Stimulated activated naive B cell treated with anti-CD40 and anti-IgM and Interleukin-4, amounts not matched to agents 10 μg/mL and 1 μg/mL and 100 μg/mL, for 72 hours (primary cell): ENCODE measurements at regions not wholly inside any gene's neighbourhood (a gene's known extent, or its start where the extent isn't known, plus 50 kb on each side); places are given as distances from the start of the nearest gene placed in this dataset.
"Not testable (repeated sequence)": the region's sequence is repeated elsewhere in the genome, so short reads cannot be mapped to it uniquely, and the experiment has no call there.

Experiments used
- ATAC-seq, 2 donors: fragments of 150-1000 bp; cut with Tn5 transposase; replicated peaks; 2 replicates each; pipeline ENCODE4 v1.10.0; 2021; ENCODE audit warnings: moderate library complexity in 1 of 2
- DNase-seq: peaks from one replicate; pipeline ENCODE4 v3.0.0; 2021
- H3K27ac Mint-ChIP-seq: one replicate; pipeline ENCODE4 v1.8.0; 2022; ENCODE audit warnings: mild to moderate bottlenecking, mixed read lengths
- H3K27me3 Mint-ChIP-seq, 2 donors: one replicate each; pipeline ENCODE4 v1.8.0; 2022; ENCODE audit warnings: mixed read lengths in 2 of 2
- H3K36me3 Mint-ChIP-seq, 2 donors: one replicate each; pipeline ENCODE4 v1.8.0; 2022; ENCODE audit warnings: mixed read lengths in 2 of 2, mild to moderate bottlenecking in 1 of 2
- H3K4me1 Mint-ChIP-seq, 2 donors: one replicate each; pipeline ENCODE4 v1.8.0; 2022; ENCODE audit warnings: mixed read lengths in 2 of 2, mild to moderate bottlenecking in 1 of 2
- H3K4me3 Mint-ChIP-seq, 2 donors: one replicate each; pipeline ENCODE4 v1.8.0; 2022; ENCODE audit warnings: mild to moderate bottlenecking in 2 of 2, mixed read lengths in 2 of 2, moderate library complexity in 1 of 2
- H3K9me3 Mint-ChIP-seq, 2 donors: one replicate each; pipeline ENCODE4 v1.8.0; 2022; ENCODE audit warnings: mixed read lengths in 2 of 2, mild to moderate bottlenecking in 1 of 2

DNA sequence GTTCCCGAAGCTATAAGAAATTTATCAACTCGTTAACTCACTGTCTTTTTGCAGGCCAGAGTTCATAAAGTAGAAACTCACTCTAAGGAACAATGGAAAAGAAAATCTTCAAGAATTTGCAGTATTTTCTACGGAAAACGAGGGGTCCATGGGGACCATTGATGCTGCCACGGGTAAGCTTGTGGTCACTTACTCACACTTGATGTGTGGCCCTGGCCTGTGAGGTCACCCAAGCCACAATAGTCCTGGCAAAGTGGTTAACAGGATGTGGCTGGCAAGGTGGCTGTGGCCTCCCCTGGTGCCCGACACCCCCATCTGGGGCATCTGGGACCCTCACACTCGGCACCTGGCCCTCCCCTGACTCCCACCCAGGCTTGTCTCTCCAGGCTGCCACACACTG, 123.4 kb downstream of the C6orf118 start:
- no peak for ATAC-seq

GRCh38 chr6:165184192-165184979, 125.0 kb downstream of the C6orf118 start:
- Mint-ChIP-seq H3K4me3 (no peak overlapping the region), H3K27ac (no peak overlapping the region), H3K27me3 (no peaks in the 10 kb centered on the region)

More for the DNA sequence above, 123.4 kb downstream of the C6orf118 start:
- H3K4me1 Mint-ChIP-seq: no peaks in the 10 kb centered on the region
- DNase-seq: no peak
- no peak overlapping the region for H3K27ac Mint-ChIP-seq
- no peak overlapping the region for H3K4me3 Mint-ChIP-seq
- H3K36me3 Mint-ChIP-seq: no peaks in the 10 kb centered on the region
- no peaks in the 10 kb centered on the region for H3K27me3 Mint-ChIP-seq
- peaks cover 0 to 21% of the 10 kb centered on the region in 2 donors for H3K9me3 Mint-ChIP-seq

DNA sequence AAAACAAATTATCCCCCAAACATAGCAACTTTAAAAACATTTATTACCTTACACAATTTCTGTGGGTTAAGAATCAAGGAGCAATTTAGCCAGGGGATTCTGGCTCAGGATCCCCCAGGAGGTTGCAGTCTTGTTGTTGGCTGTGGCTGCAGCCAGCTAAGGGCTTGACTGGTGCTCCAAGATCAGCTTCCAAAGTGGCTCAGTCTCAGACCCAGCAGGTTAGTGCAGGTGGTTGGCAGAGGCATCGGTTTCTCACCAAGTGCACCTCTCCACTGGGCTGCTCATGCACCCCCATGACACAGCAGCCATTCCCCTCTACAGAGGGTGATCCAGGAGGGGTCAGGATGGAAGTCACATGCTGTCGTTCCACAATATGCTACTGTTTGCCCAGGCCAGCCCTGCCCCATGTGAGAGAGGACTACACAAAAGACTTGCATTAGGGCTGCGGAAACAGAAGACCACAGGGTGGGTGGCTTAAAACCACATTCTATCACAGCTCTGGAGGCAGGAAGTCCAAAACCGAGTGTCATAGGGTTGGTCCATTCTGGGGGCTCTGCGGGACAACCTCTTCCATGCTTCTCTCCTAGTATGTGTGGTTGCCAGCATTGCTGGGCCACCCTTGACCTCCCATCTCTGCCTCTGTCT, 125.8 kb downstream of the C6orf118 start:
- H3K4me3 Mint-ChIP-seq: no peak overlapping the region
- no peak for ATAC-seq
- no peaks in the 10 kb centered on the region for H3K27me3 Mint-ChIP-seq
- no peaks in the 10 kb centered on the region for H3K36me3 Mint-ChIP-seq
- no peak overlapping the region for H3K27ac Mint-ChIP-seq
- no peak for DNase-seq
- no peaks in the 10 kb centered on the region for H3K4me1 Mint-ChIP-seq
- H3K9me3 Mint-ChIP-seq: peaks cover 0 to 20% of the 10 kb centered on the region in 2 donors

More at GRCh38 chr6:165184192-165184979, 125.0 kb downstream of the C6orf118 start:
- ATAC-seq: no peak
- H3K36me3 Mint-ChIP-seq: no peaks in the 10 kb centered on the region
- H3K4me1 Mint-ChIP-seq: no peaks in the 10 kb centered on the region
- H3K9me3 Mint-ChIP-seq: peaks cover 0 to 17% of the 10 kb centered on the region in 2 donors
- no peak for DNase-seq

DNA sequence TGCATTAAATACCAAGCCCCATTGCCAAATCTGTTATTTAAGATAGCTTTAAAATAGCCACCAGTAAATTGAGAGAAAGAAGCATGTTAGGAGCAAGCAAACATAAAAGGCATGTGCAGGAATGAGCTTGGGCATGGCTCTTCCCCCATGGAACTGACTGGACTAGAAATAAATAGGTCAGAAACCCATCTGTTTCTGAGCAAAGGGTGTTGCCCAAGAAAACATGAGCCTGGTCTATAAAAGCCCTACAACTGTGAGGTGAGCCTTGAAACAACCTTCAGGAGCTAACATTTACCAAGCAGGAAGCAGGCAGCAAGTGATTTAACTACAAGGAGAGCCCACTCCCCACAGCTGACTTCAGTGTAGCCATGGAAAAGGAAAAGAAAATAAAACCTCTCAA, 126.3 kb downstream of the C6orf118 start:
- Mint-ChIP-seq H3K9me3 (peaks cover 0 to 21% of the 10 kb centered on the region in 2 donors), H3K4me1 (no peaks in the 10 kb centered on the region), H3K27me3 (no peaks in the 10 kb centered on the region), H3K27ac (no peak overlapping the region), H3K4me3 (no peak overlapping the region), H3K36me3 (no peaks in the 10 kb centered on the region)
- DNase-seq (no peak), ATAC-seq (no peak)

- H3K27me3 Mint-ChIP-seq: no peaks in the 10 kb centered on the region
- H3K4me1 Mint-ChIP-seq: no peaks in the 10 kb centered on the region
- no peaks in the 10 kb centered on the region for H3K36me3 Mint-ChIP-seq
- peaks cover 0 to 20% of the 10 kb centered on the region in 2 donors for H3K9me3 Mint-ChIP-seq
- ATAC-seq (no peak), DNase-seq (no peak)
- H3K4me3 Mint-ChIP-seq: no peak overlapping the region
- no peak overlapping the region for H3K27ac Mint-ChIP-seq
Observed at GRCh38 chr6:165181951-165182414, 127.4 kb downstream of the C6orf118 start.

GRCh38 chr6:165178056-165178455, 131.3 kb downstream of the C6orf118 start:
- DNase-seq: no peak
- Mint-ChIP-seq H3K4me1 (no peaks in the 10 kb centered on the region), H3K9me3 (peaks cover 5 to 17% of the 10 kb centered on the region in 2 donors), H3K4me3 (no peak overlapping the region), H3K36me3 (no peaks in the 10 kb centered on the region), H3K27me3 (no peaks in the 10 kb centered on the region), H3K27ac (no peak overlapping the region)
- no peak for ATAC-seq

GRCh38 chr6:165173484-165173883, 135.9 kb downstream of the C6orf118 start:
- peaks cover 12% of the 10 kb centered on the region in 2 donors for H3K9me3 Mint-ChIP-seq
- no peak for ATAC-seq
- no peak for DNase-seq
- no peaks in the 10 kb centered on the region for H3K4me1 Mint-ChIP-seq
- no peaks in the 10 kb centered on the region for H3K27me3 Mint-ChIP-seq
- no peaks in the 10 kb centered on the region for H3K36me3 Mint-ChIP-seq
- H3K4me3 Mint-ChIP-seq: no peak overlapping the region
- no peak overlapping the region for H3K27ac Mint-ChIP-seq

- Mint-ChIP-seq H3K36me3 (no peaks in the 10 kb centered on the region), H3K27ac (no peak overlapping the region), H3K9me3 (peaks cover 16% of the 10 kb centered on the region in 2 donors), H3K4me3 (no peak overlapping the region), H3K4me1 (no peaks in the 10 kb centered on the region), H3K27me3 (no peaks in the 10 kb centered on the region)
- DNase-seq (no peak), ATAC-seq (no peak)
Observed at GRCh38 chr6:165167861-165168260, 141.5 kb downstream of the C6orf118 start.

DNA sequence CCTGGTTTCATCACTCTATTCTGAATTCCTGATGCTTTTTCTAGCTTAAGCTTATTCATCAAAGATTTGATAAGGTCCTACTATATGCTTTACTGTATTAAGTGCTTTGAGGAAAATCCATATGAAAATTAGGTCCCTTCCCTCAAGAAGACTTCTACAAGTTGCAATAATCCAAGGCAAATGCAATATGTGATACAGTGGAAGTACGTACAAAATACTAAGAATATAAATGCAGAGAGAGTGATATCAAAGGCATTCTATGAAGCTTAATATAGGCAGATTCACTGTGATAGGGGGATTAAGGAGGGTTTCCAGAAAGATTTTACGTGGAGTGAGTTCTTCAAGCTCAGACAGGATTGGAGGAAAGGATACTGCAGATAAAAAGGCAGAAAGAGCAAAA, 142.1 kb downstream of the C6orf118 start:
- ATAC-seq (no peak), DNase-seq (no peak)
- no peaks in the 10 kb centered on the region for H3K4me1 Mint-ChIP-seq
- no peak overlapping the region for H3K4me3 Mint-ChIP-seq
- no peaks in the 10 kb centered on the region for H3K36me3 Mint-ChIP-seq
- H3K9me3 Mint-ChIP-seq: peaks cover 18 to 19% of the 10 kb centered on the region in 2 donors
- no peak overlapping the region for H3K27ac Mint-ChIP-seq
- H3K27me3 Mint-ChIP-seq: no peaks in the 10 kb centered on the region

- Mint-ChIP-seq H3K27me3 (no peaks in the 10 kb centered on the region), H3K9me3 (peaks cover 12 to 13% of the 10 kb centered on the region in 2 donors), H3K36me3 (no peaks in the 10 kb centered on the region), H3K27ac (no peak overlapping the region), H3K4me3 (no peak overlapping the region), H3K4me1 (no peaks in the 10 kb centered on the region)
- ATAC-seq (no peak), DNase-seq (no peak)
Observed at GRCh38 chr6:165163519-165163918, 145.9 kb downstream of the C6orf118 start.

- no peaks in the 10 kb centered on the region for H3K4me1 Mint-ChIP-seq
- no peak overlapping the region for H3K4me3 Mint-ChIP-seq
Observed at GRCh38 chr6:165159460-165159859, 149.9 kb downstream of the C6orf118 start.

DNA sequence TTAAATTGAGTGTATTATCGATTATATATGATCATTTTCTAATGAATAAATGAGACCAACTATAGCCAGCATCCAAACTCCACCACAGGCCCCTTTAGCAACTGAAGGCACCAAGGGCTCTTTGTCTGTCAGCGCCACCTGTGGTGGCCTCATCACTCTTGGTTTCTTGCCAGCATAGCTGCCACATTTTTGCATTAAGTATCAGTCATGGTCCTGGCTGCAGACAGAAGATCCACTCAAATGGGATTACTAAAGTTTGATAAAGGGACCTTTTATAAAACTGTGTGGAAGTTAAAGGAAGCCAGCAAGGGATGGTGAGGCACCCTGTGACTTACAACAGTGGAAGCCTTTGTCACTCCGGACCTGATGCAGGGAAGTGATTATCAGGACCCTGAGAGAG, 162.9 kb downstream of the C6orf118 start:
- H3K36me3 Mint-ChIP-seq: no peaks in the 10 kb centered on the region
- no peak overlapping the region for H3K27ac Mint-ChIP-seq
- ATAC-seq (no peak), DNase-seq (no peak)
- no peaks in the 10 kb centered on the region for H3K4me1 Mint-ChIP-seq
- H3K4me3 Mint-ChIP-seq: no peak overlapping the region
- peaks cover 5% of the 10 kb centered on the region in 2 donors for H3K9me3 Mint-ChIP-seq
- H3K27me3 Mint-ChIP-seq: no peaks in the 10 kb centered on the region

More at GRCh38 chr6:165159460-165159859, 149.9 kb downstream of the C6orf118 start:
- H3K9me3 Mint-ChIP-seq: peaks cover 8 to 10% of the 10 kb centered on the region in 2 donors
- no peak overlapping the region for H3K27ac Mint-ChIP-seq
- no peaks in the 10 kb centered on the region for H3K27me3 Mint-ChIP-seq
- DNase-seq (no peak), ATAC-seq (no peak)
- H3K36me3 Mint-ChIP-seq: no peaks in the 10 kb centered on the region

DNA sequence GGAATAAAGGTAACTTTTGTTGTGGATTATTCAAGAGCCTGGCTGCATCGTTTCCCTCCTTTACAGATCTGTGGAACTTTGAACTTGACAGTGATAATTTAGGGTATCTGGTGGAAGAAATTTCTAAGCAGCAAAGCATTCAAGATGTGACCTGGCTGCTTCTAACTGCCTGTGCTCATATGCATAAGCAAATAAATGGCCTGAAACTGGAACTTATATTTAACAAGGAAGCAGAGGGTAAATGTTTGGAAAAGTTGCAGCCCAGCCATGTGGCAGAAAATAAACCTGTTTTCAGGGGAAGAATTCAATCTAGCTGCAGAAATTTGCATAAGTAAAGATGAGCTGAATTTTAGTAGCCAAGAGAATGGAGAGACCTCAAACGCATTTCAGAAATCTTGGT, 173.5 kb downstream of the C6orf118 start:
- DNase-seq (no peak), ATAC-seq (no peak)
- Mint-ChIP-seq H3K27ac (no peak overlapping the region), H3K4me1 (no peaks in the 10 kb centered on the region), H3K9me3 (peaks cover 10 to 23% of the 10 kb centered on the region in 2 donors), H3K27me3 (no peaks in the 10 kb centered on the region), H3K36me3 (no peaks in the 10 kb centered on the region), H3K4me3 (no peak overlapping the region)

- DNase-seq: no peak
- Mint-ChIP-seq H3K9me3 (peaks cover 11 to 15% of the 10 kb centered on the region in 2 donors), H3K36me3 (no peaks in the 10 kb centered on the region), H3K27ac (no peak overlapping the region), H3K27me3 (no peaks in the 10 kb centered on the region), H3K4me1 (no peaks in the 10 kb centered on the region), H3K4me3 (no peak overlapping the region)
- ATAC-seq: no peak
Observed at GRCh38 chr6:165129086-165129485, 180.3 kb downstream of the C6orf118 start.

DNA sequence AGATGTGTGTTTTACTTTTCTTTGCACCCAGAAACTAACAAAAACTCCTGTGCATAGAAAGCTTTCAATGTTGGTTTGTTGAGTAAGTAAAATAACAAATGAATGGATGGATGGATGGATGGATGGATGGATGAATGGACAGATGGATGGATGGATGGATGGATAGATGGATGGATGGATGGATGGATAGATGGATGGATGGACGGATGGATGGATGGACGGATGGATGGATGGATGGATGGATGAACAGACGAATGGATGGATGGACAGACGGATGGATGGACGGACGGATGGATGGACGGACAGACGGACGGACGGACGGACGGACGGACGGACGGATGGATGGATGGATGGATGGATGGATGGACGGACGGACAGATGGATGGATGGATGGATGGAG, 181.7 kb downstream of the C6orf118 start:
- H3K4me1 Mint-ChIP-seq, H3K36me3 Mint-ChIP-seq, H3K27ac Mint-ChIP-seq, DNase-seq, H3K27me3 Mint-ChIP-seq, H3K4me3 Mint-ChIP-seq, ATAC-seq: not testable (repeated sequence)
- H3K9me3 Mint-ChIP-seq: peaks cover 9 to 14% of the 10 kb centered on the region in 2 donors
